H1 (cell line): ENCODE measurements at regions not wholly inside any gene's neighbourhood (a gene's known extent, or its start where the extent isn't known, plus 50 kb on each side); places are given as distances from the start of the nearest gene placed in this dataset.

Source experiments
- CTCF ChIA-PET: fragments of 300-600 bp; sonication (Branson Sonifier 250); formaldehyde crosslinking; loops from one replicate; lab custom pipeline; 2021; ENCODE audit not compliant: partially characterized antibody; lab: Charles Lee
- POLR2A ChIA-PET: fragments of 300-600 bp; sonication (Branson Sonifier 250); formaldehyde crosslinking; loops from one replicate; lab custom pipeline; 2021; ENCODE audit warnings: inconsistent platforms; ENCODE audit not compliant: partially characterized antibody; lab: Charles Lee
- DNase-seq, 2 experiments: peaks; one replicate each; pipeline versions ENCODE4 v3.0.0 to v3.0.0-alpha.2; 2010 to 2022; ENCODE audit warnings: low spot score in 2 of 2, low read depth in 1 of 2, mixed read lengths in 1 of 2
- FAIRE-seq: peaks from 2 replicates; lab custom pipeline; 2011; peaks lifted over from hg19 to GRCh38; lab: Jason Lieb, UNC
- H2AFZ ChIP-seq: 2 replicates; pipeline ENCODE4 v1.8.1; 2012; ENCODE audit warnings: low read length, inconsistent platforms
- H2AK5ac ChIP-seq: 2 replicates; pipeline ENCODE4 v1.6.1; 2013; ENCODE audit warnings: low read depth, low read length
- H2BK120ac ChIP-seq: replicated peaks from 2 replicates; pipeline ENCODE3; 2013; ENCODE audit warnings: low read depth, low read length, inconsistent platforms
- H2BK12ac ChIP-seq: 2 replicates; pipeline ENCODE4 v1.6.1; 2013; ENCODE audit warnings: low read depth, low read length
- H2BK15ac ChIP-seq: 2 replicates; pipeline ENCODE4 v1.6.1; 2013; ENCODE audit warnings: low read length
- H2BK20ac ChIP-seq: 2 replicates; pipeline ENCODE4 v1.6.1; 2013; ENCODE audit warnings: low read length
- H2BK5ac ChIP-seq: 2 replicates; pipeline ENCODE4 v1.6.1; 2013; ENCODE audit warnings: low read depth, low read length
- H3K14ac ChIP-seq: 2 replicates; pipeline ENCODE4 v1.6.1; 2013; ENCODE audit warnings: inconsistent platforms; ENCODE audit not compliant: insufficient read length
- H3K18ac ChIP-seq: 2 replicates; pipeline ENCODE4 v1.6.1; 2013; ENCODE audit warnings: low read length; ENCODE audit errors: extremely low read depth
- H3K23ac ChIP-seq: 2 replicates; pipeline ENCODE4 v1.6.1; 2013; ENCODE audit warnings: inconsistent platforms; ENCODE audit not compliant: insufficient read length
- H3K23me2 ChIP-seq: 2 replicates; pipeline ENCODE4 v1.6.1; 2013; ENCODE audit warnings: low read depth, low read length
- H3K27ac ChIP-seq: 2 replicates; pipeline ENCODE4 v1.6.1; 2011; ENCODE audit warnings: low read depth, low read length, inconsistent platforms
- H3K27me3 ChIP-seq, 4 experiments: replicated peaks in 1 of 4; 1 replicate in 1 of 4; 2 replicates in 3 of 4; pipeline versions ENCODE4 v1.6.1 to v1.8.1; 2011 to 2013; ENCODE audit warnings: low read length in 3 of 4, mild to moderate bottlenecking in 3 of 4, inconsistent platforms in 2 of 4, mixed read lengths in 2 of 4, moderate library complexity in 1 of 4; ENCODE audit not compliant: control insufficient read depth in 3 of 4, insufficient read depth in 3 of 4; ENCODE audit errors: extremely low read depth in 1 of 4
- H3K36me3 ChIP-seq, 4 experiments: 2 replicates each; pipeline versions ENCODE4 v1.6.1 to v1.8.1; 2011 to 2013; ENCODE audit warnings: mild to moderate bottlenecking in 4 of 4, low read length in 3 of 4, moderate library complexity in 2 of 4, control low read depth in 1 of 4, inconsistent platforms in 1 of 4; ENCODE audit not compliant: insufficient read depth in 4 of 4, control insufficient read depth in 2 of 4
- H3K4ac ChIP-seq: replicated peaks from 2 replicates; pipeline ENCODE3; 2013; ENCODE audit warnings: low read length, low read depth, mixed read lengths, inconsistent platforms; ENCODE audit not compliant: insufficient read length
- H3K4me1 ChIP-seq, 4 experiments: replicated peaks in 1 of 4; 1 replicate in 1 of 4; 2 replicates in 3 of 4; pipeline versions ENCODE4 v1.6.1 to v1.8.1; 2011 to 2013; ENCODE audit warnings: low read length in 3 of 4, inconsistent platforms in 2 of 4, mixed read lengths in 1 of 4; ENCODE audit not compliant: insufficient read depth in 4 of 4, control insufficient read depth in 3 of 4
- H3K4me2 ChIP-seq, 2 experiments: 2 replicates each; pipeline versions ENCODE4 v1.6.1 to v1.8.1; 2011 to 2013; ENCODE audit warnings: low read depth in 2 of 2, low read length in 2 of 2, control low read depth in 1 of 2, inconsistent platforms in 1 of 2, mild to moderate bottlenecking in 1 of 2; ENCODE audit not compliant: insufficient read depth in 1 of 2
- H3K4me3 ChIP-seq, 4 experiments: fragments of 200-600, 300-600 bp in 1 of 4; sonication (generic), shearing (Covaris generic), sonication (Bioruptor Twin) in 1 of 4; 2 replicates each; pipeline versions ENCODE4 v1.5.1 to v1.8.1; 2011 to 2016; ENCODE audit warnings: low read length in 4 of 4, low read depth in 3 of 4, control low read depth in 2 of 4, inconsistent platforms in 2 of 4, mild to moderate bottlenecking in 2 of 4, mixed read lengths in 1 of 4, moderate library complexity in 1 of 4; ENCODE audit not compliant: insufficient read depth in 2 of 4; ENCODE audit errors: extremely low read depth in 1 of 4
- H3K56ac ChIP-seq: replicated peaks from 2 replicates; pipeline ENCODE3; 2013; ENCODE audit warnings: low read depth, mild to moderate bottlenecking, mixed read lengths, low read length, inconsistent platforms; ENCODE audit not compliant: insufficient read length
- H3K79me1 ChIP-seq: 2 replicates; pipeline ENCODE4 v1.6.1; 2013; ENCODE audit warnings: low read depth, low read length, control low read depth
- H3K79me2 ChIP-seq, 2 experiments: 2 replicates each; pipeline versions ENCODE4 v1.6.1 to v1.8.1; 2012 to 2013; ENCODE audit warnings: low read length in 2 of 2, mild to moderate bottlenecking in 2 of 2, inconsistent platforms in 1 of 2; ENCODE audit not compliant: insufficient read depth in 2 of 2, control insufficient read depth in 1 of 2
- H3K9ac ChIP-seq, 4 experiments: replicated peaks in 1 of 4; 1 replicate in 1 of 4; 2 replicates in 3 of 4; pipeline versions ENCODE4 v1.6.1 to v1.8.1; 2011 to 2013; ENCODE audit warnings: low read depth in 3 of 4, low read length in 3 of 4, control low read depth in 2 of 4, mild to moderate bottlenecking in 2 of 4, moderate library complexity in 2 of 4, inconsistent platforms in 1 of 4; ENCODE audit errors: extremely low read depth in 1 of 4
- H3K9me3 ChIP-seq, 2 experiments: 2 replicates each; pipeline versions ENCODE4 v1.6.1 to v1.8.1; 2012 to 2013; ENCODE audit warnings: mild to moderate bottlenecking in 2 of 2, moderate library complexity in 2 of 2, control low read depth in 1 of 2, inconsistent platforms in 1 of 2, low read depth in 1 of 2, low read length in 1 of 2, mixed read lengths in 1 of 2; ENCODE audit not compliant: insufficient read depth in 2 of 2
- H4K20me1 ChIP-seq, 2 experiments: replicated peaks in 1 of 2; 2 replicates each; pipeline versions ENCODE3 to v1.8.1; 2011 to 2013; ENCODE audit warnings: inconsistent platforms in 2 of 2, low read length in 2 of 2, mild to moderate bottlenecking in 1 of 2; ENCODE audit not compliant: insufficient read depth in 2 of 2, control insufficient read depth in 1 of 2
- H4K5ac ChIP-seq: 2 replicates; pipeline ENCODE4 v1.6.1; 2013; ENCODE audit warnings: low read length, low read depth, mixed read lengths, inconsistent platforms; ENCODE audit not compliant: insufficient read length
- H4K8ac ChIP-seq: 2 replicates; pipeline ENCODE4 v1.8.0; 2013; ENCODE audit warnings: mild to moderate bottlenecking, moderate library complexity, low read length, inconsistent platforms; ENCODE audit not compliant: insufficient read depth; ENCODE audit errors: extremely low read depth
- H4K91ac ChIP-seq: replicated peaks from 2 replicates; pipeline ENCODE3; 2013; ENCODE audit warnings: low read length, mixed read lengths, inconsistent platforms; ENCODE audit not compliant: insufficient read length
- CBX5 ChIP-seq: fragments of 300-800, 300-1000 bp; sonication (generic); IDR thresholded peaks from 2 replicates; pipeline ENCODE4 v1.7.1; 2016; ENCODE audit warnings: antibody characterized with exemption, low read length, low read depth
- EGR1 ChIP-seq: IDR thresholded peaks from 2 replicates; pipeline ENCODE4 v1.6.1; 2011; ENCODE audit warnings: low read depth, low read length, borderline replicate concordance
- EZH2 ChIP-seq: fragments of 200-600 bp; sonication (generic); IDR thresholded peaks from 2 replicates; pipeline ENCODE4 v1.7.1; 2012; ENCODE audit warnings: low read depth, mild to moderate bottlenecking, moderate library complexity, low read length, inconsistent platforms; ENCODE audit not compliant: severe bottlenecking
- GTF2F1 ChIP-seq: IDR thresholded peaks from 2 replicates; pipeline ENCODE4 v1.6.1; 2012; ENCODE audit warnings: low read depth, low read length, improper control_type of control experiment, borderline replicate concordance
- JUND ChIP-seq: IDR thresholded peaks from 2 replicates; pipeline ENCODE4 v1.6.1; 2011; ENCODE audit warnings: mild to moderate bottlenecking, improper control_type of control experiment, low read length
- KDM5A ChIP-seq: fragments of 200-600 bp; IDR thresholded peaks from 2 replicates; pipeline ENCODE4 v1.7.1; 2012; ENCODE audit warnings: mild to moderate bottlenecking, low read length, inconsistent platforms, mixed read lengths
- MAFK ChIP-seq: IDR thresholded peaks from 2 replicates; pipeline ENCODE4 v1.6.1; 2012; ENCODE audit warnings: low read depth, mild to moderate bottlenecking, improper control_type of control experiment, low read length
- NRF1 ChIP-seq: IDR thresholded peaks from 2 replicates; pipeline ENCODE4 v1.6.1; 2011; ENCODE audit warnings: mild to moderate bottlenecking, low read depth, low read length, improper control_type of control experiment
- POU5F1 ChIP-seq: IDR thresholded peaks from 2 replicates; pipeline ENCODE4 v1.6.1; 2011; ENCODE audit warnings: low read depth, mild to moderate bottlenecking, low read length, moderate library complexity
- RAD21 ChIP-seq, 2 experiments: IDR thresholded peaks in 1 of 2; conservative IDR thresholded peaks in 1 of 2; 2 replicates each; pipeline ENCODE4 v1.6.1; 2011; ENCODE audit warnings: low read depth in 2 of 2, low read length in 2 of 2, improper control_type of control experiment in 1 of 2, inconsistent platforms in 1 of 2, mild to moderate bottlenecking in 1 of 2, moderate library complexity in 1 of 2
- RFX5 ChIP-seq: IDR thresholded peaks from 2 replicates; pipeline ENCODE4 v1.6.1; 2011; ENCODE audit warnings: low read depth, low read length, improper control_type of control experiment, borderline replicate concordance
- SP1 ChIP-seq: IDR thresholded peaks from 2 replicates; pipeline ENCODE4 v1.6.1; 2011; ENCODE audit warnings: low read depth, low read length
- TAF7 ChIP-seq: optimal IDR thresholded peaks from 2 replicates; pipeline ENCODE3; 2011; ENCODE audit warnings: low read depth, mild to moderate bottlenecking, inconsistent platforms, low read length, moderate library complexity, borderline replicate concordance
- WGBS, 2 experiments: shearing (Covaris generic) in 1 of 2; methylation state at CpG; one replicate each; pipeline versions ENCODE4 v1.1.6 to v1.1.7; 2013 to 2015; ENCODE audit warnings: low lambda C conversion rate in 2 of 2, mixed read lengths in 2 of 2, inconsistent platforms in 1 of 2, low coverage in 1 of 2, missing lambda C conversion rate in 1 of 2; ENCODE audit not compliant: insufficient replicate concordance in 2 of 2, insufficient coverage in 1 of 2, insufficient read length in 1 of 2; ENCODE audit errors: extremely low coverage in 1 of 2, missing lambda C conversion rate in 1 of 2; 5-methylcytosine and 5-hydroxymethylcytosine counted together

DNA sequence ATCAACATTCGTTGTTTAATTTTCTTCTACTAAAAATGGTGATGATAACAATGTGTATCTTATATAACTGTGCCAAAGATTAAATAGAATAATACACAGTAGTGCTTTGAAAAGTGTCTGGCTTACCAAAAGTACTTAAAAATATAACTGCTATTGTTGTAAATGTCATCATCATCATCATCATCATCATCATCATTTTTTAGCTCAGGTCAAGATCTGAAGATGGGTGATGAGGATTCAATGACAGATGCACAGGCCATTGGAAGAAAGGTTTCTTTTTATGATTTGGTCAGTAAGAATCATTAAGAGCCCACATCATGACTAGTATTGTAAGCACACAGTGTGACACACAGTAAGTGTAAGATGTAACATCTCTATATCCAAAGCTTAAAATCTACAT lies 795.2 kb downstream of the SLC4A3 start:
- TF ChIP-seq POU5F1, result no peak
- no peak for TF ChIP-seq SP1
- no peak for TF ChIP-seq RAD21 (IDR thresholded peaks at IDR 0.05 in 1 of 2, conservative IDR thresholded peaks at IDR 0.05 in 1 of 2; ENCODE audit: low read depth in 2 of 2, low read length in 2 of 2)
- TF ChIP-seq JUND, result no peak
- no peak for TF ChIP-seq KDM5A
- TF ChIP-seq EZH2, result no peak
- TF ChIP-seq RFX5, result no peak
- no peak for TF ChIP-seq MAFK
- TF ChIP-seq CBX5, result no peak
- no peak for TF ChIP-seq GTF2F1
- no peak for TF ChIP-seq EGR1
- TF ChIP-seq NRF1, result no peak
- TF ChIP-seq TAF7, result no peak
- TF ChIP-seq, all 59 proteins: peak for 0
- Histone ChIP-seq H3K56ac (no peak overlapping the region), H4K20me1 (no peaks in the 10 kb centered on the region), H3K27me3 (no peaks in the 10 kb centered on the region), H3K36me3 (no peaks in the 10 kb centered on the region; a peak in 2 of 8 replicates), H3K4me1 (no peaks in the 10 kb centered on the region; a peak in 1 of 7 replicates), H3K9ac (no peak overlapping the region), H4K5ac (no peak overlapping the region), H4K91ac (no peak overlapping the region), H2AK5ac (no peak overlapping the region), H3K14ac (no peak overlapping the region), H3K79me2 (no peaks in the 10 kb centered on the region), H3K27ac (no peak overlapping the region), H3K4me3 (no peak overlapping the region), H3K4me2 (no peak overlapping the region), H3K18ac (no peak overlapping the region), H2BK15ac (no peak overlapping the region), H2BK5ac (no peak overlapping the region), H2BK12ac (no peak overlapping the region), H2BK20ac (no peak overlapping the region), H4K8ac (no peak overlapping the region), H3K4ac (no peak overlapping the region), H2BK120ac (no peak overlapping the region), H2AFZ (no peak overlapping the region), H3K9me3 (no peaks in the 10 kb centered on the region; a peak in 1 of 4 replicates), H3K23me2 (no peaks in the 10 kb centered on the region; the same call in 1 of the 2 replicates), H3K23ac (no peak overlapping the region), H3K79me1 (no peaks in the 10 kb centered on the region)
- FAIRE-seq, result no peak
- DNase-seq, result no peak
- ChIA-PET POLR2A (no interaction called here), CTCF (no interaction called here)
- WGBS, 2 experiments, result 82% methylated on average over 1 of the region's 1 CpG; no CpG with 5 or more reads in 1 of the 2 experiments
